NCI-H69 (cell line): ENCODE measurements at regions not wholly inside any gene's neighbourhood (a gene's known extent, or its start where the extent isn't known, plus 50 kb on each side); places are given as distances from the start of the nearest gene placed in this dataset.
A peak's percentile ranks its signal among the peaks of the same experiment; 100 is the strongest.

ENCODE experiments used
- DNase-seq: peaks from one replicate; lab custom pipeline; 2025; lab: John Stamatoyannopoulos, UW

GRCh38 chr20:55783381-55783780, 221.9 kb downstream of the CBLN4 start:
- no peak for DNase-seq

- peak; percentile 52 for DNase-seq
Measured at GRCh38 chr20:55782912-55783253, 222.4 kb downstream of the CBLN4 start.

GRCh38 chr20:55782224-55782911, 223.0 kb downstream of the CBLN4 start:
- no peak for DNase-seq

GRCh38 chr20:55778796-55779195, 226.5 kb downstream of the CBLN4 start:
- DNase-seq = no peak

- DNase-seq = no peak
Measured at GRCh38 chr20:55777641-55778040, 227.7 kb downstream of the CBLN4 start.

GRCh38 chr20:55776176-55776575, 229.1 kb downstream of the CBLN4 start:
- DNase-seq = no peak

- no peak for DNase-seq
Measured at GRCh38 chr20:55774628-55775027, 230.7 kb downstream of the CBLN4 start.

GRCh38 chr20:55761797-55762196, 243.5 kb downstream of the CBLN4 start:
- DNase-seq = no peak

GRCh38 chr20:55761100-55761499, 244.2 kb downstream of the CBLN4 start:
- DNase-seq = no peak

- no peak for DNase-seq
Measured at GRCh38 chr20:55760586-55760985, 244.7 kb downstream of the CBLN4 start.

GRCh38 chr20:55755861-55756260, 249.5 kb downstream of the CBLN4 start:
- DNase-seq = no peak

GRCh38 chr20:55755411-55755810, 249.9 kb downstream of the CBLN4 start:
- DNase-seq = no peak

- no peak for DNase-seq
Measured at GRCh38 chr20:55746723-55747122, 258.6 kb downstream of the CBLN4 start.

- no peak for DNase-seq
Measured at GRCh38 chr20:55745840-55746239, 259.5 kb downstream of the CBLN4 start.

GRCh38 chr20:55744896-55745295, 260.4 kb downstream of the CBLN4 start:
- no peak for DNase-seq

- DNase-seq = no peak
Measured at GRCh38 chr20:55741801-55742200, 263.5 kb downstream of the CBLN4 start.

- DNase-seq = no peak
Measured at GRCh38 chr20:55740076-55740475, 265.2 kb downstream of the CBLN4 start.

- DNase-seq = no peak
Measured at GRCh38 chr20:55730321-55730720, 275.0 kb downstream of the CBLN4 start.

GRCh38 chr20:55714736-55715135, 290.6 kb downstream of the CBLN4 start:
- DNase-seq = no peak

- DNase-seq = no peak
Measured at GRCh38 chr20:55714082-55714481, 291.2 kb downstream of the CBLN4 start.

- DNase-seq = no peak
Measured at GRCh38 chr20:55704458-55704857, 300.9 kb downstream of the CBLN4 start.

- no peak for DNase-seq
Measured at GRCh38 chr20:55701467-55701866, 303.9 kb downstream of the CBLN4 start.

GRCh38 chr20:55696520-55696919, 308.8 kb downstream of the CBLN4 start:
- no peak for DNase-seq

- DNase-seq = no peak
Measured at GRCh38 chr20:55693641-55694040, 311.7 kb downstream of the CBLN4 start.

GRCh38 chr20:55685841-55686240, 319.5 kb downstream of the CBLN4 start:
- no peak for DNase-seq
